T-cell (primary cell): ENCODE measurements at regions not wholly inside any gene's neighbourhood (a gene's known extent, or its start where the extent isn't known, plus 50 kb on each side); places are given as distances from the start of the nearest gene placed in this dataset.

ENCODE experiments used
- ATAC-seq, 4 experiments: fragments of 200-7000 bp in 3 of 4; fragments of 150-1000 bp in 1 of 4; cut with Tn5 transposase; replicated peaks in 1 of 4; 1 replicate in 3 of 4; 2 replicates in 1 of 4; pipeline ENCODE4 v1.10.0; 2021; ENCODE audit warnings: moderate library complexity in 3 of 4, mild to moderate bottlenecking in 2 of 4, moderate number of reproducible peaks in 1 of 4
- CTCF ChIA-PET, 2 donors: fragments of 300-600 bp; sonication (Branson Sonifier 250); formaldehyde crosslinking; loops; one replicate each; lab custom pipeline; 2022; ENCODE audit warnings: antibody characterized with exemption in 2 of 2; lab: Charles Lee
- POLR2A ChIA-PET, 2 donors: fragments of 300-600 bp; sonication (Branson Sonifier 250); formaldehyde crosslinking; loops; one replicate each; lab custom pipeline; 2022; ENCODE audit warnings: antibody characterized with exemption in 2 of 2; lab: Charles Lee
- DNase-seq, 35 experiments: peaks; one replicate each; pipeline versions ENCODE4 v3.0.0 to v3.0.0-alpha.2; 2013 to 2023
- H3K27ac ChIP-seq: one replicate; pipeline ENCODE4 v1.5.1; 2013; ENCODE audit warnings: low read length
- H3K27me3 ChIP-seq, 2 experiments: replicated peaks in 1 of 2; 1 replicate in 1 of 2; 2 replicates in 1 of 2; pipeline versions ENCODE4 v1.6.1 to v1.7.0; 2013; ENCODE audit warnings: low read length in 1 of 2, mixed read lengths in 1 of 2; ENCODE audit not compliant: control insufficient read depth in 2 of 2, insufficient read depth in 2 of 2; ENCODE audit errors: extremely low read depth in 1 of 2
- H3K36me3 ChIP-seq, 2 donors: 1 replicate in 1 of 2; 2 replicates in 1 of 2; pipeline versions ENCODE4 v1.6.1 to v1.7.0; 2013; ENCODE audit warnings: low read length in 1 of 2; ENCODE audit not compliant: control insufficient read depth in 2 of 2, insufficient read depth in 1 of 2; ENCODE audit errors: extremely low read depth in 1 of 2
- H3K4me1 ChIP-seq, 2 experiments: 1 replicate in 1 of 2; 2 replicates in 1 of 2; pipeline versions ENCODE4 v1.6.1 to v1.7.0; 2013; ENCODE audit warnings: low read length in 2 of 2, mixed read lengths in 1 of 2; ENCODE audit not compliant: insufficient read depth in 2 of 2, control insufficient read depth in 1 of 2; ENCODE audit errors: extremely low read depth in 1 of 2
- H3K4me3 ChIP-seq, 2 donors: 1 replicate in 1 of 2; 2 replicates in 1 of 2; pipeline versions ENCODE4 v1.5.1 to v1.7.0; 2013; ENCODE audit warnings: mild to moderate bottlenecking in 2 of 2, low read length in 1 of 2, moderate library complexity in 1 of 2; ENCODE audit not compliant: control insufficient read depth in 1 of 2; ENCODE audit errors: extremely low read depth in 1 of 2
- H3K9me3 ChIP-seq: 2 replicates; pipeline ENCODE4 v1.7.0; 2013
- H3K27ac Mint-ChIP-seq, 2 donors: one replicate each; pipeline ENCODE4 v1.8.0; 2020 to 2021; ENCODE audit warnings: mild to moderate bottlenecking in 2 of 2, mixed read lengths in 2 of 2
- H3K27me3 Mint-ChIP-seq, 2 donors: one replicate each; pipeline ENCODE4 v1.8.0; 2021 to 2022; ENCODE audit warnings: mixed read lengths in 2 of 2
- H3K36me3 Mint-ChIP-seq: one replicate; pipeline ENCODE4 v1.8.0; 2021; ENCODE audit warnings: mixed read lengths
- H3K4me1 Mint-ChIP-seq, 3 donors: one replicate each; pipeline ENCODE4 v1.8.0; 2020 to 2022; ENCODE audit warnings: mixed read lengths in 3 of 3, mild to moderate bottlenecking in 1 of 3
- H3K4me3 Mint-ChIP-seq, 3 donors: one replicate each; pipeline ENCODE4 v1.8.0; 2020 to 2022; ENCODE audit warnings: mild to moderate bottlenecking in 3 of 3, mixed read lengths in 3 of 3, moderate library complexity in 3 of 3
- H3K9me3 Mint-ChIP-seq, 3 donors: one replicate each; pipeline ENCODE4 v1.8.0; 2020 to 2022; ENCODE audit warnings: mixed read lengths in 3 of 3
- WGBS: methylation state at CpG from one replicate; pipeline ENCODE4 v1.1.5; 2013; ENCODE audit warnings: missing lambda C conversion rate; ENCODE audit not compliant: insufficient coverage; 5-methylcytosine and 5-hydroxymethylcytosine counted together

DNA sequence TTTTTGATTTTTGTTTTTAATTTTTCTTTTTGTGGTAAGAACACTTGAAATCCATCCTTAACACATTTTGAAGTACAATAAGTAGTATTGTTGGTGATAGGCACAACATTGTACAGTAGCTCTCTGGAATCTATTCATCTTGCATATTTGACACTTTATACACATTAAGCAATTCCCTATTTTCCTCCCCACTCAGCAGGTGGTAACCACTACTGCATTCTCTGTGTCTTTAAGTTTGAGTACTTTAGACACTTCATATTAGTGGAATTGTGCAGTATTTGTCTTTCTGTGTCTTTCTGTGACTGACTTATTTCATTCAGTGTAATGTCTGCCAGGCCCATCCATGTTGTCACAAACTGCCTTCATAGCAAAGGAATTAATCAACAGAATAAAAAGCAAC, 471.7 kb upstream of the CDH20 start:
- ATAC-seq (no peak), DNase-seq (no peak)
- no peaks in the 10 kb centered on the region for H3K27me3 ChIP-seq
- Mint-ChIP-seq H3K27ac (no peak overlapping the region), H3K9me3 (peaks cover 7 to 18% (median 8%) of the 10 kb centered on the region in 3 donors), H3K4me1 (no peaks in the 10 kb centered on the region), H3K4me3 (no peak overlapping the region), H3K36me3 (no peaks in the 10 kb centered on the region), H3K27me3 (no peaks in the 10 kb centered on the region)
- H3K36me3 ChIP-seq = no peaks in the 10 kb centered on the region
- no peaks in the 10 kb centered on the region for H3K4me1 ChIP-seq
- POLR2A ChIA-PET = no interaction called here
- no peak overlapping the region for H3K27ac ChIP-seq
- CTCF ChIA-PET = no interaction called here
- H3K4me3 ChIP-seq = no peak overlapping the region
- H3K9me3 ChIP-seq = no peaks in the 10 kb centered on the region

DNA sequence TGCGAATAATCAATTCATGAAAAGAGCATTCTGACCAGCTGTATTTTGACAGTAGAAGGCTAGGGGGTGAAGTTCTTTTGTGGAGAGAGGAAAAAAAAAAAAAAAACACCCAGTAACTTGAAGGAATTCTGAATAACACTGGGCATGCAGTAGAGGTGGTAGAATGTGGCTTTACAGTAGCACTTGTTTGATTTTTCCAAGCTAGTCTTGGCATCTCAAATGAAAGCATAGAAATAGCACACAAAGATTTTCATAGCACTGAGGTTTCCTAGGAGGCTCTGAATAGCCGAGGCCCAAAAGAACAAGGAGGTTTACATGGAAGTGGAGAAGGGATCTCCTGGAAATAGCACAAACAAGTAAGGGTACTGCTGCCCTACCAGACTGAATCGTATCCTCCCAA, 470.2 kb upstream of the CDH20 start:
- Histone ChIP-seq H3K27me3 (no peaks in the 10 kb centered on the region), H3K9me3 (no peaks in the 10 kb centered on the region), H3K4me1 (no peaks in the 10 kb centered on the region), H3K4me3 (no peak overlapping the region), H3K27ac (no peak overlapping the region), H3K36me3 (no peaks in the 10 kb centered on the region)
- POLR2A ChIA-PET = no interaction called here
- no peak overlapping the region for H3K27ac Mint-ChIP-seq
- CTCF ChIA-PET = no interaction called here
- no peaks in the 10 kb centered on the region for H3K4me1 Mint-ChIP-seq
- WGBS = no CpG with 5 or more reads among the region's 3 CpGs
- DNase-seq (no peak), ATAC-seq (no peak)
- H3K4me3 Mint-ChIP-seq = no peak overlapping the region
- no peaks in the 10 kb centered on the region for H3K27me3 Mint-ChIP-seq
- H3K36me3 Mint-ChIP-seq = no peaks in the 10 kb centered on the region
- peaks cover 7 to 18% (median 8%) of the 10 kb centered on the region in 3 donors for H3K9me3 Mint-ChIP-seq

DNA sequence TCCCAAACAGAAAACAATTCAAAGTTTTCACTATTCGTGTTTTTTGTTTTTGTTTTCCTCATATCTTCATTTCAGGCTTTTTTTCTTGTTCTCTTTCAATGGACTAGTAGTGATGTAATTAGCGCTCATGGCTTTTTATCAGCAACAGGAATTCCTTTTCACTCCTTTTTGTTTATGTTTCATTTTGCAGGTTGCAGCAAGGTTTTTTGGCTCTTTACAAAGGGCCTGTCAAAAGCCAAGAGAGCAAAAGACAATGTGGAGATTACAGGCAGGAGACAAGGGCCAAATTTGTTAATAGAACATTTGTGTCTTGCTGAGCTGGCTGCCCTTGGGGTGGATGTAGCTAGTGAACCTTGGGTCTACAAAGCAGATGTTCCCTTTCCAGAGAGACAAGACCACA, 467.4 kb upstream of the CDH20 start:
- DNase-seq = no peak
- Histone ChIP-seq H3K4me3 (no peak overlapping the region), H3K9me3 (no peaks in the 10 kb centered on the region), H3K4me1 (no peaks in the 10 kb centered on the region), H3K27me3 (no peaks in the 10 kb centered on the region), H3K27ac (no peak overlapping the region), H3K36me3 (no peaks in the 10 kb centered on the region)
- Mint-ChIP-seq H3K27ac (no peak overlapping the region), H3K4me1 (no peaks in the 10 kb centered on the region), H3K4me3 (no peak overlapping the region), H3K27me3 (no peaks in the 10 kb centered on the region), H3K36me3 (no peaks in the 10 kb centered on the region), H3K9me3 (peaks cover 4 to 11% (median 6%) of the 10 kb centered on the region in 3 donors)
- ChIA-PET CTCF (no interaction called here), POLR2A (no interaction called here)
- no CpG with 5 or more reads among the region's 2 CpGs for WGBS
- ATAC-seq = no peak

DNA sequence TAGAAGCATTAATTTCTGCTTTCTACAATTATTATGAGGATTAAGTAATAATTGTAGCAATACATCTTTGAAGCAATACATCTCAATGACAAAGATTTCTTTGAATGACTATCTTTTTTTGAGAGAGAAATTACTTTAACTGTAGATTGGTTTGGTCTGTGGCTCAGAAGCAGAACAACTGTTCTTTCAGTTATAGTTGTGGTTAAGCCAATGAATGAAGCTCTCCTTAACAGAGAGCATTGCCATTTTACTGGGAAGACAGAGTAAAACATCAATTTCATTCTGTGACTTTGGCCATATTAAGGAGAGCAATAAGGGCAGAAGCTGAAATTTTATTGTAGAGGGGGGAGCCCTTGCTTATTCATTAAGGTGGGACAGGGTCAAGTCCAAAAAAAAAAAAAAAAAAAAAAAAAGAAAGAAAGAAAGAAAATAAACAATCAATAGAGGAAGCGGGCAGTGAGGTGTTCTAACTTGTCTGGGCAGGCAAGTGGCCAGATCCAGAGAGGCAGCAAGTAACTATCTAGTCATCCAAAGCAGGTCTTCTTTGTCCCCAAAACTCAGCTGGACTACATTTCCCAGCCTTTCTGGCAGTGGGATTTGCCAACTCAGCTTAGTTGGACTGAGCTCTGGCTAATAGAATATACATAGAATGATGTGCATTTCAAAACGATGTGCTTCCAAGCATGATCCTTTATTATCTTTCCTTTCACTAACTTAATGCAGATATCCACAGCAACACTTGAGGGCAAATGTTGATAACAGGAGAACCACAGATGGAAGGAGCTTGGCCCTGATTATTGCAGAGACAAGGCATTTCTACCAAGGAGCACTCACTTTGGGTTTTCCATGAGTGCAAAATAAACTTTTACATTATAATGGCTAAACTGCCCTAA, 462.7 kb upstream of the CDH20 start:
- Mint-ChIP-seq H3K36me3 (no peaks in the 10 kb centered on the region), H3K27ac (no peak overlapping the region), H3K4me1 (no peaks in the 10 kb centered on the region), H3K4me3 (no peak overlapping the region), H3K27me3 (no peaks in the 10 kb centered on the region), H3K9me3 (peaks cover 2 to 17% (median 12%) of the 10 kb centered on the region in 3 donors)
- no peaks in the 10 kb centered on the region for H3K27me3 ChIP-seq
- H3K4me3 ChIP-seq = no peak overlapping the region
- no CpG with 5 or more reads among the region's 2 CpGs for WGBS
- no peaks in the 10 kb centered on the region for H3K9me3 ChIP-seq
- H3K27ac ChIP-seq = no peak overlapping the region
- CTCF ChIA-PET = no interaction called here
- DNase-seq = no peak
- POLR2A ChIA-PET = no interaction called here
- no peaks in the 10 kb centered on the region for H3K36me3 ChIP-seq
- ATAC-seq = no peak
- no peaks in the 10 kb centered on the region for H3K4me1 ChIP-seq

DNA sequence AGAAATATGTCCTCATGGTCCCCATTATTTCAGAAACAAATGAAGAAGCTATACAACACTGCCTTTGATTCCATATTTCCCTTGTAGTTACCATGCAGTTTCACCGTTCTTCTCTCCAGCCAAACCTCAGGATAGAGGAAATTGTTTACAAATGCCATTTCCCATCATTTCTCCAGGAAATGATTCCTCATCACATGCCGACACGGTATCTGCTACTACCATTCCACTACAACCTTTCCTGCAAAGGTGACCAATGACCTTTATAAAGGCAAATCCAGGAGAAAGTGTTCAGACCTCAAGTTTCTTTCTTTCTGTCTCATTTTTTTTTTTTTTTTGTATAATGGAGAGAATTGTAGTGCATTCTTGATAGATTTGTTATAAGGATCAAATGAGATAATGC, 460.8 kb upstream of the CDH20 start:
- ChIA-PET CTCF (no interaction called here), POLR2A (no interaction called here)
- Mint-ChIP-seq H3K9me3 (peaks cover 0 to 17% (median 17%) of the 10 kb centered on the region in 3 donors), H3K4me1 (no peaks in the 10 kb centered on the region), H3K27me3 (no peaks in the 10 kb centered on the region), H3K36me3 (no peaks in the 10 kb centered on the region), H3K27ac (no peak overlapping the region), H3K4me3 (no peak overlapping the region)
- no peak overlapping the region for H3K27ac ChIP-seq
- WGBS = 93% methylated on average over 2 of the region's 3 CpGs
- no peaks in the 10 kb centered on the region for H3K36me3 ChIP-seq
- ATAC-seq (no peak), DNase-seq (no peak)
- no peaks in the 10 kb centered on the region for H3K4me1 ChIP-seq
- no peak overlapping the region for H3K4me3 ChIP-seq
- H3K9me3 ChIP-seq = no peaks in the 10 kb centered on the region
- no peaks in the 10 kb centered on the region for H3K27me3 ChIP-seq

DNA sequence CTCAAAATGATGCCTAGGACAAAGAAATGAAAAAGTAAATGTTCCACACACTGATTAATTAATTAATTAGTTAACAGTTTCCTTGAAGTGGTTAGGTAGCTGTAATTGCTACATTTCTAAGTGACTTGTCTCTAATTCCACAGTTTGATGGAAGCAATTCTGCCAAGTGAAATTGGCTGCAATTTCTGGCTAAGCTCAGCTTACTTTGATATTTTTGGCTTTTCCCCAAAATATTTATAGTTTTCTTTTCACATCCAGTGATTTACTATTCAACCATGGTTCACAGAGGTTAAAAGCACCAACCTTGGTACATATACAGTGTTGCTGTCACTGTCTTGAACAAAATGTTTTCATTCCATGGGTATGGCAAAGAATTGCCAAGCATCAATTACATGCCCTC, 459.5 kb upstream of the CDH20 start:
- Histone ChIP-seq H3K4me3 (no peak overlapping the region), H3K4me1 (no peaks in the 10 kb centered on the region), H3K27ac (no peak overlapping the region), H3K9me3 (no peaks in the 10 kb centered on the region), H3K27me3 (no peaks in the 10 kb centered on the region), H3K36me3 (no peaks in the 10 kb centered on the region)
- H3K9me3 Mint-ChIP-seq = peaks cover 3 to 24% (median 15%) of the 10 kb centered on the region in 3 donors
- H3K36me3 Mint-ChIP-seq = no peaks in the 10 kb centered on the region
- CTCF ChIA-PET = no interaction called here
- POLR2A ChIA-PET = no interaction called here
- no peak overlapping the region for H3K27ac Mint-ChIP-seq
- no peaks in the 10 kb centered on the region for H3K27me3 Mint-ChIP-seq
- no peaks in the 10 kb centered on the region for H3K4me1 Mint-ChIP-seq
- DNase-seq (no peak), ATAC-seq (no peak)
- no peak overlapping the region for H3K4me3 Mint-ChIP-seq
